ENCODE measurements at regions not wholly inside any gene's neighbourhood (a gene's known extent, or its start where the extent isn't known, plus 50 kb on each side); places are given as distances from the start of the nearest gene placed in this dataset.
A peak's percentile ranks its signal among the peaks of the same experiment; 100 is the strongest.

DNA sequence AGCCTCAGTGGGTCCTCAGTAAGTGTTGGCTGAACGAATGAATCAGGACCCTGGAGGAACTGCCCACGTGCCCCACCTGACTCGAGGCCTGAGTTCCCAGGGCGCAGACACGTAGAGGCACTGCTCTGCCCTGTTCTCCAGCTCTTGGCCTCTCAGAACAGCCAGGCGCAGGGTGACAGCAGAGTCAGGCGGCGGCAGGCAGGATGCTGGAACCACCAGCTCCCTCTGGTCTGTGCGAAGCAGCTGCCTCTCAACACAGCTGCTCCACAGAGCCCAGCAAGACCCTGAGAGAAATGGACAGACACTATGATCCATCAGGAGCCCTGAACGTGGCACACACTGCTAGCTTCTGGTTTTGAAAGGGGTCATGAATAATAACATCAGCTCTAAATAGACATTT is 53.1 kb upstream of the BCO1 start:
- no peak for DNase-seq (ENCODE audit: low read depth in 2 of 2)

DNA sequence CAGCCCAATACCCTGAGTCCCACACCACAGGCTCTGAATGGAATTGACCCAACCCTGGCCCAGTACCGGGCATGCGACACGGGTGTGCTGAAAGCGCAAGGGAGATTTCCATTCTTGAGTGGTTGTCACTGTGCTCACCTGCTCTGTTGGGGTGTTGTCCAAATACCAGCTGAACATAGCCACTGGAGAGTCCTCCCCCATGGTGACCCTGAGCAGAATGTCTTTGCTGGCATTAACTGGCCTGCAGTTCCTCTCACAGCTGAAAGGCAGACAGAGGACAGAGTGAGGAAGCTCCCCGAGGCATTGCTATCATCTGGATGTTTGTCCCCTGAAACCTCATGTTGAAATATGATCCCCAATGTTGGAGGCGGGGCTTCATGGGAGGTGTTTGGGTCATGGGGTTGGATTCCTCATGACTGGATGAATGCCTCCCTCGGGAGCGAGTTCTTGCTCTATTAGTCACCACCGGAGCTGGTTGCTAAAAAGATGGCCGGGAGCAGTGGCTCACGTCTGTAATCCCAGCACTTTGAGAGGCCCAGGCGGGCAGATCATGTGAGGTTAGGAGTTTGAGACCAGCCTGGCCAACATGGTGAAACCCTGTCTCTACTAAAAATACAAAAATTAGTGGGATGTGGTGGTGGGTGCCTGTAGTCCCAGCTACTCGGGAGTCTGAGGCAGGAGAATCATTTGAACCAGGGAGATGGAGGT is 57.3 kb upstream of the BCO1 start:
- peak; percentile 75 to 85 for DNase-seq (ENCODE audit: low read depth in 2 of 2)

DNA sequence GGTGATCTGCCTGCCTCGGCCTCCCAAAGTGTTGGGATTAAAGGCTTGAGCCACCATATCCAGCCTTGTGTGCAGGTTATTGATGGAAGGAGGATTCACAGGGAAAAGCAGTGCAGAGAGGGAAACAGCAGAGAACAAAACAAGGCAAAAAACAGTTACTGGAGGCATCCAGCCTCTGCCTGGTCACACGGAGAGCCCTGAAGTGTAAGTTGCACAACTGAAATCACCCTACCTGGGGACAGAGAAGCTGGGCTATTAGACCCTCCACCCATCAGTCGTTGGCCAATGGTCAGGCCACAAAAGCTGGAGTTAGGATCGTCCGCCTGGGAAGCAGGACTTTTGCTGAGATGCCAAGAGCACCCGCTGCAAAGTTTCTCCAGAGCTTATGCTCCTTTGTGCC is 57.9 kb upstream of the BCO1 start:
- DNase-seq (ENCODE audit: low read depth in 2 of 2) = no peak

DNA sequence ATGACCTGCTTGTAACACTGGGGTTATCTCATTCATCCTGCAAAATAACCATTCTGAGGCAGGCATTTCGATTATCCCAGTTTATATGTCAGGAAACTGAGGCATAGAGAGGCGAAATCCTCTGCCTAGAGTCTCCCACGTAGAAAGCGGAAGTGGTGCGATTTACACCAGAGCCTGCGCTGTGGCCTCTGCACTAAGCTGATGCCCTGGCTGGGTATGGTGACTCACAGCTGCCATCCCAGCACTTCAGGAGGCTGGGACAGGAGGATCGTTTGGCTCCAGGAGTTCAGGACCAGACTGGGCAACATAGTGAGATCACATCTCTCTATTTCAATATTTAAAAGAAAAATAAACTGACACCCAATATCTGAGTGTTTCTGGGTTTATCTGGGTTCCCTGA is 59.3 kb upstream of the BCO1 start:
- no peak for DNase-seq (ENCODE audit: low read depth in 2 of 2)

DNA sequence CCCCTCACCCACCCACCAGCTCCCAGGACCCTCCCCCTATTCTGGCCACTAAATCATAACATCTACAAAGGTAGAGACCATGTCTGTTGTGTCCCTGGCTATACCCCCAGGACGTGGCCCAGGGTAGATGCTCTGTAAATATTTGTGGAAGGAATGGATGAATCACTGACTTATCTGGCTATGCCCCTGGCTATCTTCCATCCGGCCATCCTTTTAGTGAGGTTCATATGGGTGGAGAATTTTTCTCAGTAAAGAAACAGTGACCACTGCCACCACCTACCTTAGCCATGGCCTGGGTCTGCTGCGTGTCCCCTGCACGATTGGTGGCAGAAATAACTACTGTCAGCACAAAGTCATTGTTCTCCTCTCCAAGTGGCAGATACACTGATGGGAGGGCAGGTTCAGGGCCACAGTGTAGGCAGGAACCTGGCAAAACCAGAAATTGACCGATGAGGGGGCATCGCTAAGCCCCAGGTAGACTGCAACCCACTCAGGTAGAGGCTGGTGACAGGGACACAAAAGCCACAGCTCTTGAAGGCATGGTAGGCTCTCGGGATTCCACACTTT is 63.1 kb upstream of the BCO1 start:
- no peak for DNase-seq (ENCODE audit: low read depth in 2 of 2)

DNA sequence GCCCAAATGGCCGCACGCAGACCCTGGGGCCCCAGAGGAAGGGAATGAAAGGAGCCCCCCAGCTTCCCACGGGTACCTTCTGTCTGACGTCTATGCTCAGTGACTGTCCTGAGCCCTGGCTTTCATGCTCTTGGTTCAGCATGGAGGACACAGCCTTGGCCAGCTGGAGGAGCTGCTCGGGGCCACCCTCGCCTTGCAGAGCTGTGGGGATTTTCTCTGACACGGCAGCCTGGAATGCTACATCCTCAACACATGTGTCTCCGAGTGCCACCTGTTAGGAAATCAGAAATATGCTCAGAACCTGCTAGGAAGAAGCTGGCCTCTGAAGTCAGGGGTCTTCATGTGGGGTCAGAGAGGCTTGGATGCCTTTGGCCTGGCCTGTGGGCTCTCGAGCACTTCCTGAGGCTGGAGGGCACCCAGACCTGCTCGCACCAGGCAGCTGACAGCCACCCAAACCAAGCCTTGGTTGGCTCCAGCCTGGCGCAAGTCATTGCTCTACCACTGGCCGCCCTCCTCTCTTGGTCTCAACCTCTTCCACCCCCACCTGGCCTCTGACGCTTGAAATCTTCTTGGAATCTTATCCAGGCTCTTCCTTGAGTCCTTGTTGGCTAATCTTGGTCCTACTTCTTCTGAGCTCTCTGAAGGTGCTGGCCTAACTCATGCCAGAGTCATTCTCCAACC is 63.7 kb upstream of the BCO1 start:
- DNase-seq (ENCODE audit: low read depth in 2 of 2) = no peak

DNA sequence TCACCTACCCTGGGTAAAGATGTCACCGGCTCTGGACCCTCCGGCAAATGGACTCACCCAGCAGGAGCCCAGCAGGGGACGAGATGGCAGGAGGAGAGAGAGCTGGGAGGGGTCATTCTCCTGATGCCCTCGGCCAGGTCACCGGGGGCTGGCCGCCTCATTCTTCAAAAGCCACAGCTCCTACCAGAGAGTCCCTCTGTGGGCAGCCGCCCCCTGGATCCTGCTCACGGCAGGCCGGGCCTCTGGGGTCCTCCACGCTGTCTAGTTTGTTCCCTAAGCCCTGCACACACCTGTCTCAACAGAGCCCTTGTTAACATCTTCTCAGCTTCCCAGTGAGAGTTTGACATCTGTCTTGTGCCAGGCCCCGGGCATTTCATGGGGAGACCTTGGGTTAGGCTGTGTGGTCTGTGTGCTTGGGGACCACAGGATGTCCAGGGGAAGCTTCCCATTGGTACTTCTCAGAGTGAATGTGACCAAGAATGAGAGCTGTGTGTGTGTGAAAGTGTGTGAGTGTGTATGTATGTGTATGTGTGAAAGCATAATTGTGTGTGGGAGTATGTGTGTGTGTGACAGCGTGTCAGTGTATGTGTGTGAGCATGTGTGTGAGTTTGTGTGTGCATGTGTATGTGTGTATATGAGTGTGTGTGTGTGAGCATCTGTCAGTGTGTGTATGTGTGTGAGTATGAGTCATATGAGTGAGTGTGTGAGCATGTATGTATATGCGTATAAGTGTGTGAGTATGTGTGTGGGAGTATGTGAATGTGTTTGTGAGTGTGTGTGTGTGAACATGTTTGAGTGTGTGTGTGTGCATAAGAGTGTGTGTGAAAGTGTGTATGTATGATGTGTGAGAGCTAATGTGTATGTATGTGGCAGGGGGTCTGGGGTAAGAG is 65.5 kb upstream of the BCO1 start:
- DNase-seq (ENCODE audit: low read depth in 2 of 2) = no peak

DNA sequence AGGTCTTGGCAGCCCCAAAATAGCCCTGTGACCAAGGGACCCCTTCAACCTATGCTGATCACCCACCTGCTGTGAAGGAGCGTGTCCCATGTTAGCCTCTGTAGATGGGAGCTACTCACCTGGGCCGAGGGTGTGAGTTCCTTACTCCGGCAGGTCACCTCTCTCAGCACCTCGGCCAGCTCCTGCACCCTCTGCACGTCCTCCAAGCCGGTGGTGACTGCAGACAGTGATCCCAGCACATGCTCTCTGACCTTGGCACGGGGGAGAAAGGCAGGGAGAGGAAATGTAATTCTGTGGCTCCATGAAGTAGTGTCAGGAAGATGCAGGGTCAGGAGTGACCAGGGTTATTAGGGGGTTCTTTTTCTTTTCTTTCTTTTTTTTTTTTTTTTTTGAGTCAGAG is 67.7 kb upstream of the BCO1 start:
- DNase-seq (ENCODE audit: low read depth in 2 of 2) = no peak

DNA sequence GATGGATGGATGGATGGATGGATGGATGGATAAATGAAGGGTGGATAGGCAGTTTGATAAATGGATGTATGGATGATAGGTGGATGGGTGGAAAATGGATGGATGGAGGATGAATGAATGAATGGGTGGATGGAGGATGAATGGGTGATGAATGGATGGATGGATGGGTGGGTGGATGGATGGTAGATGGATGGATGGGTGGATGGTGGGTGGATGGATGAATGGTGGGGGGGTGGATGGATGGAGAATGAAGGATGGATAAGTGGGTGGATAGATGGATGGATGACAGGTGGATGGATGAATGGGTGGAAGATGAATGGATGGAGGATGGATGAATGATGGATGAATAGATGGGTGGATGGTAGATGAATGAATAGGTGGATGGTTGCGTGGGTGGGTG is 70.1 kb upstream of the BCO1 start:
- DNase-seq (ENCODE audit: low read depth in 2 of 2) = no peak

DNA sequence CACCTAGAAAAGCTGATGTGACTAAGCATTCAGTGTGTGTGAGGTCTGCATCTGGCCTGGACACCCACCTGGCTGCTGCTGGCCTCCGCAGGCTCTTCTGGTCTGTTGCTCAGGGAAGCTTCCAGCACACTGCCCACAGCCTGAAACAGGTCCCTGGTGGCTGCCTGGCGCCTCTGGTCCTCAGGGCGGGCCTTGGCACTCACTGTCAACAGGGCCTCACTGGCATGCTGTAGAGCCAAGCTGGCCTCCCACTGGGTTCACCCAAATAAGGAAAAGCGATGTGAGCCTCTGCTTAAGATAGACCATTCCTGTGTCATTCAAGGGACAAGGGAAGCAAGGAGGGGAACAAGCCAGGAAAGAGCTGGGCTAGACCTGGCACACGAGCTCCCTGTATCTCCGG is 70.6 kb upstream of the BCO1 start:
- no peak for DNase-seq (ENCODE audit: low read depth in 2 of 2)

DNA sequence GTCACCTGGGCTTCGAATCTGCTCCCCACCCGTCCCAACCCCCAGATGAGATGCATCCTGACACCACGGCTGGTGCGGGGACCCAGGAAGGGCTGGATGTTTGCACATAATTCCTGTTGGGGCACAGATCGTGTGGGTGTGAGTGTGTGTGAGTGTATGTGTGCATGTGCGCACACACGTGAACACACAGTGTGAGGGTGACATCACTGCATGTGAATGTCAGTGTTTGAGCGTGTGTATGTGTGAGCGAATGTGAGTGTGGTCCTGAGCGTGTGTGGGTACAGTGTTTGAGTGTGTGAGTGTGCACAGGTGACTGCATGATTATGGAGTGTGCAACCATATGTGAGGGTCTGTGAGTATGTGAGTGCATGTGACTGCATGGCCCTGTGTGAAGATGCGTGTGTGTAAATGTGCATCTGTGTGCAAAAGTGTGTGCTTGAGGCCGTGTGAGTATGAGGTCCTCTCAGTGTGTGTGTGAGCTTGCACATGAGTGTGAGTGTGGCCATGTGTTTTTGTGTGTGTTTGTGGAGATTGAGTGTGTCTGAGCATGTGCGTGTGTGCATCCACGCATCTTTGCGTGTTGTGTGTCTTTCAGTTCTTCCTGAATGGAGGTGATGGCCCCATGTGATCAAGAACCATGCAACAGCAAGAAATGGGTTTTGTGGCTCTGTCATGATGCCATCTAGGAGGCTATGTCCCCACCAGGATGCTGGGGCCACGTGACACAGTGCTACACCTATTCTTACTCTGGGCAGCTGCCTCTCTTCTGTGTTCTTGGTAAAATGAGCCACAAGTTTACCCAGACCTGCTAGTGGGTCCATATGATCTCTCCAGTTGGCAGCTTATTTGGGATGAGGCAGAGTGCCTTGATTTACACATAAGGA is 70.5 kb upstream of the GCSH start:
- DNase-seq (ENCODE audit: low read depth in 2 of 2) = no peak

DNA sequence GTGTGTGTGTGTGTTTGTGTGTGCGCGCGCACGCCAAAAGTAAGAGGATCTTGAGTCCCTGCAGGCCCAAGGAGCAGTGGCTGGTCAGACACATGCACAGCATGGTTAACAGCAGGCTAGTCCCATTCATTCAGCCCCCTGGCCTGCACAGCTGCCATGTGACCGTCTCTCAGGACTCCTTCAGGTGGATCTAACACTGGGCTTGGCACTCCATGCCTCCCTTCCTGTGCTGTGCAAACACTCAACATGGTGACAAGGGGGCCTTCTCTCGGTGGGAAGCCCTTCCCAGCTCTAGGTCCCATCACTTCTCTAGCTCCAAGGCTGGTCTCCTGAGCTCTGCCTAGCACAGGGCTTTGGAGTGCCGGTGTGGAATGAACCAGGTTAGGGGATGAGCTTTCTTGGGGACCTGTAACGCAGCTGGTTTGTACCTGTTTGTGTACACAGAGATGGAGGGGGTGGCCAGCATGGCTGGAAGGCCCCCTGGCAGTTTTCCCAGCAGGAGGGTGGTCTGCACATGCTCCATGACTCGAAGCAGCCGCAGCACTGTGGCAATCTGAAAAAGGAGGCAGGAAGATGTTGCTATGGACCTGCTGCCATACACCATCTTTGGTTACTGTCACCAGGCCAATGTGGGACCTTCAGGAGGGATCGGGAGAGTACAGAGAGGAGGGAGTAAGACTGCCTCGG is 69.4 kb upstream of the GCSH start:
- DNase-seq (ENCODE audit: low read depth in 2 of 2) = no peak

DNA sequence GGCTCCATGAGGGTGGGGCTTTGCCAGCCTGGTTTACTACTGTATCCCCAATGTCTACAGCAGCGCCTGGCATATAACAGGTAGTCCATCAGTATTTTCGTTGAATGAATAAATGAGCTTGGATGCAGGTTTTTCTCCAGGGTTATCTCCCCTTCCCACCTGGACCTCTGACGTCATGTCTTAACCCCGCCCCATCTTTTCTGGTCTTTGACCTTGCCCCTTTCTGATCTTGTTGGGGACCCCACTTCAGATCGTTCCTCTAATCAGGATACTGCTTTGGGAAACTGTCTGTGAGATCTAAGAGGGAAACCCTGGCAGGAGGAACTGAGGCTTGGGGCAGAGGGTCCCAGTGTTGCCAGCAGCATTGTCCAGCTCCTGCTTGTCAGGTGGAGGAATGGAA is 68.8 kb upstream of the GCSH start:
- DNase-seq (ENCODE audit: low read depth in 2 of 2) = no peak

DNA sequence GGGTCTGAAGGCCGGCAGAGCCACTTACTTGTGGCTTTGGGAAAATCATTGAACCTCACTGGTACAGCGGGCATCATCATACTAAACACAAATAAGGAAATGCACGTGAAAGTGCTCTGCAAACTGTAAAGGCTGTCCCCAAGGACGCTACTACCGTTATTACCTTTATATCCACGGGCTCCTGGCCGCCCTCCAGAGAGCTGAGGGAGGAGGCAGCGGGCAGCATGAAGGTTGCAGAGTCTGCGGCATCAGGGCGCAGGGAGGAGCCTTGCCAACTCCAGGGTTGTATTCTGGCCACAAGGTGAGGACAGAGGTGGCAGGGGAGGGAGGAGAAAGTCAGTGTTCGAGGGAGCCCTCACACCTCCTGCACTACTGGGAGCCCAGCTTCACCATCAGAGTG is 68.3 kb upstream of the GCSH start:
- no peak for DNase-seq (ENCODE audit: low read depth in 2 of 2)

DNA sequence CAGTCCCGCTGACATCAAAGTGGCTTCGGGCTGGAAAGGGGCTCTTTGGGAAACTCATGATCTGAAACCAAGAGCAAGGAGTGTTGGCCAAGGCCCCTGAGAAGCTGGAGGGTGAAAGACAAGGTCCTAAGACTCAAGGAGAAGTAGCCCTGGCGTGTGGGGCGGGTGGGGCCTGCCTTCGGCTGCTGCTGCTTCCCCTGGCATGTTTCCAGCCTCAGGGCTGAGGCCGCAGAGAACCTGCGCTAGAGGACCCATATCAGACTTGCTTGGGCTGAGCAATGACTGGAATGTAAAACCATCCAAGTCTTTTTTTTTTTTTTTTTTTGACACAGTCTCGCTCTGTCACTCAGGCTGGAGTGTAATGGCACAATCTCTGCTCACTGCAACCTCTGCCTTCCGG is 67.5 kb upstream of the GCSH start:
- DNase-seq (ENCODE audit: low read depth in 2 of 2) = no peak

DNA sequence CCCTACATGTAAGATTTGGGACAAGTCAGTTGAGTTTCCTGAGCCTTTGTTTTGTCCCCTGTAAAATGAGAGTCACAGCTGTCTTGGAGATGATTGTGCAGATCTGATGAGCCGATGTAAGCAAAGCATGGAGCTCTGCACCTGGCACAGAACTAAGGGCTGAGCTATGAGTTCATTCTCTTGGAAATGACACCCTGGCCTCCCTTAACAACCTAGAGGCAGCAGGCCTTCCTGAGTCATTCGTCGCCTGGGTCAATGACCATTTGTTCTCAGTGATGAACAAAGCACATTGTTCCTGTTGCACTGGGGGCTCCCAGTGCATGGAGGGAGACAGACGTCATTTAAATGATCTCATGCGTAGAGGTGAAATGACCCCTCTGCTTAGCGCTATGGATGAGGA is 62.8 kb upstream of the GCSH start:
- DNase-seq (ENCODE audit: low read depth in 2 of 2) = no peak

DNA sequence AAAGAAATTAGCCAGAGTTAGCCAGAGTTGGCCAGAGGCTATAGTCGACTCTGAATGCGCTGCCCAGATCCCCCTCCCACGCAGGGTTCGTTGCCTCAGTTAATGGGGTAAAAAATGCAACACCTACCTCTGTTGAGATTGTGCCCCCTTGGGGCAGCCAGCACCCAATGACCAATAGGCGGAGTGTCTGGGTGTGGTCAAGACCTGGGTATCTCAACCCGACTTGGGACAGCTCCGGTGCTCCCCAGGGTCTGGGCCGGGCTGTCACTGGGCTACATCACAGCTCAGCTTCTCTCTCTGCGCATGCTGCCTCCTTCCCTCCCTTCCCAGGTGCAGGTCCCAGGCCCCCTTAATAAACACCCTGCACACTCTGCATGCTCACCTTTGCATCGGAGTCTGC is 59.6 kb upstream of the GCSH start:
- no peak for DNase-seq (ENCODE audit: low read depth in 2 of 2)

DNA sequence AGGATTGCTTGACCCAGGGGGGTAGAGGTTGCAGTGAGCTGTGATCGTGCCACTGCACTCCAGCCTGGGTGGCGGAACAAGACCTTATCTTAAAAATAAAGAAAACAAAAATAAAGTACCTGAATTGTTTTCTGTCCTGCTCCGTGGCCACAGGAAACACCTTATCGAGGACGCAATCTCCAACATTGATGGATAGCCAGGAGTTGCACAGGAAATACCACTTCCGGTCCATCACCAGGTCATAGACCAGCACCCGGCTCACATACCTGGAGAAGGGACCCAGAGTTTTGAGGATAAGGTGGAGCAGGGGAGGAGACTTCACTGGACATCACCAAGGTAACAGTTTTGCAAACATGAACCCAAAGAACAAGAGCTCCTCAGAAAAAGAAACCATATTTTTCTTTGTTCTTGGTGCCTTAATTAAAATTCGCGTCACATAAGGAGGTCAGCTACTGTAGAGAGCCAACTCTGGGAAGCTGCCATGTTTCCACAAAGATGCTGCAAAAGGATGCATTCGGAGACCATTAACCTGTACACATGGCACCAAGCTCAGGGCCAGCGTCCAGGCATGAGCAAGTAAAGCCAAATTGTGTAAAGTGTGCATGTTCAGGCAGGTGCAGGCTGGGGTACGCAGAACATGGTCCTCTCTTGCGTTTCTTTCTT is 55.6 kb upstream of the GCSH start:
- no peak for DNase-seq (ENCODE audit: low read depth in 2 of 2)

DNA sequence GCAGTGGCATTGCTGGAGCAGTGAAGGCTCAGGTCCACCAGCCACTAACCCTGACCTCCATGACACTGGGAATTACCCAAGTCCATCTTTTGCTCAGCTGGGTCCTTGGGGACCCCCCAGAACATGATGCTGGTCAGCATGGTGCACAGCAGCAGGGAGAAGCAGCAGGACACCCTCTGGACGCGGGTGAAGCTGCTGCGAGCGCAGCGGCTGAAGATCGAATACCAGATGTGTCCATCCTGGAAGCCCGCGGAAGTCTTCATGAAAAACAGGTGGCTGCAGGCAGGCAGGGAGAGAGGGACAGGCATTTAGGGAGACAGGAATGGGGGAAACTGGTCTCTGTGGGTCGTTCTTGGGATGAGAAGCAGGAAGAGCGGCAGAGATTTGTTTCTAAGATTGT is 53.4 kb upstream of the GCSH start:
- no peak for DNase-seq (ENCODE audit: low read depth in 2 of 2)

DNA sequence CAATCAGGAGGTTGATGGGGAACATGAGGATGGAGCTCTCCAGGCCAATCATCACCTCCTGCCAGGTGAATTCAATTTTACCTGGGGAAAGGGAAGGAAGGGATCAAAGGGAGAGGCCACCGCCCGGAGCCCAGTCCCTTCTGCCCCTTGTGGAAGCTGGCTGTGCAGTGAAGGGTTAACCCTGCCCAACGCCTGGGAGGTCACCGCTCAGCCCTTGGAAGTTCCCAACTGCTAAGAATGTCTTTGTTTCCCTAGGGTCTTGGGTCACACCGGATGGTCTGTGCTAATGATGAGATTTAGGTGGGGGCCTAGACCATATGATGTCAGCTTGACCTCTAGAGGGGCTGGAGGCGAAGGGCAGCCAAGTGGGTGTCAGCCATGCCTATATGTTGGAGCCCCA is 52.1 kb upstream of the GCSH start:
- no peak for DNase-seq (ENCODE audit: low read depth in 2 of 2)
